Activated CD4-positive, alpha-beta T cell treated with anti-CD3 and anti-CD28 coated beads, Interleukin-2, amount 50 U/mL, for 1 hour (primary cell): ENCODE measurements at regions not wholly inside any gene's neighbourhood (a gene's known extent, or its start where the extent isn't known, plus 50 kb on each side); places are given as distances from the start of the nearest gene placed in this dataset.
A peak's percentile ranks its signal among the peaks of the same experiment; 100 is the strongest.

Experiments
- DNase-seq: peaks from one replicate; pipeline ENCODE4 v3.0.0-alpha.2; 2020

GRCh38 chr7:17184805-17185689, 113.4 kb upstream of the AHR start:
- DNase-seq = no peak

GRCh38 chr7:17185690-17186070, 112.8 kb upstream of the AHR start:
- DNase-seq = no peak

GRCh38 chr7:17186745-17187530, 111.5 kb upstream of the AHR start:
- no peak for DNase-seq

- DNase-seq = no peak
These were observed 103.8 kb upstream of the AHR start for GRCh38 chr7:17194656-17195055.

DNA sequence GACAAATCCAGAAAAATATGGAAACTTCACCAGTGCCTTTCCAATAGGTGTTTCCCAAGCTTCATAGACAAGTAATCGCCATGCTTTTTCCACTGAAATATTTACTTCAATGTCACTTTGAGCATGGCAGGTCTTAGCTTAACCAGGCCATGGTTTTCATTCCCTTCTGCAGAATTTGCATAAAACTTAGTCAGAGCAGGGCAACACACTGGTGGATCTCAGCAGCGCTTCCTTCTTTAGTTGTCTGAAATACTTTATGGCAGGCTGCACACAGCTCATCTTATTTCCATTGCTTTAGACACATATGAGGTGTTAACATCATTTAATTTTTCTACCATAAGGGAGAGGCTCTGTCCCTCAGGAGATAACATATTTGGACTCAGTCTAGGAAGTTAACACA, 102.9 kb upstream of the AHR start:
- DNase-seq = no peak

GRCh38 chr7:17205910-17206309, 92.5 kb upstream of the AHR start:
- no peak for DNase-seq

DNA sequence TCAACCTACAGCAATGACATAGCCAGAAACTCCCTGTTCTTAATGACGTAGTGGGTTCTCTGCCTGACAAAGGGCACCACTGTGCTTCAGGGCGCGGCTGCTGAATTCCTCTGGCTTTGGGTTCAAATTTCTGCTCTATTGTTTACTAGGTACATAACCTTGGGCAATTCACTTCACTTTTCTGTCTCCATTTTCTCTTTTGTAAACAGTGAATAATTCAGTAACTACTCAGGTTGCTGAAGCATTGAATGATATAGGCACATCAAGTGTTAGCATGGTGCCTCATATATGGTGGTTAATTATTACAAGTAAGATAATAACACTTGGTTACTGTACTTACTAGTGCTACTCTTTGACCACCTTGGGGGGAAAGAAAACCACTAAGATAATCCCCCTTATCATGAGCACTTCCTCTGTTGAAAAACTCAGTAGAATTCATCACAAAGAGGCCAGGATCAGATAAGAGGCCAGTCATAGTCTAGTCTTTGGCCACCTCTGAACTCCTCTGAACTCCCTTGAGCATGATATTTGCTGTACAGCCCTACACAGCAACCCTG, 92.0 kb upstream of the AHR start:
- DNase-seq = no peak

DNA sequence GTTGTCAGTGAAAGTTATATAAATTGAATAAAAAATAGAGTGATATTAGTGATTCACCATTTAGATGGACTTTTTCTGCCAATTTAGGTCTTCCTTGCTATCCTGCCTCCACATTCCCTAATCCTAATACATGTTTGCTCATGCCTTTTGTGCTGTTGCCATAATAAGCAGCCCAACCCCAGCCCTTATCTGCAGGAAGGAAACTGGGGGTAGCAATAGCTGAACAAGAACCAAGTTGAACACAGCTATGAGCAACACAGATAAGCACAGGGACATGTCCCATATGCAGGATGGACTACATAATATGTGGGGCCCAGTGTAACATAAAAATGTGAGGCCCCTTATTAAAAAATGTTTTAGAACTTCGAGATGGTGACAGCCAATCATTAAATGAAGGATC, 91.2 kb upstream of the AHR start:
- no peak for DNase-seq

DNA sequence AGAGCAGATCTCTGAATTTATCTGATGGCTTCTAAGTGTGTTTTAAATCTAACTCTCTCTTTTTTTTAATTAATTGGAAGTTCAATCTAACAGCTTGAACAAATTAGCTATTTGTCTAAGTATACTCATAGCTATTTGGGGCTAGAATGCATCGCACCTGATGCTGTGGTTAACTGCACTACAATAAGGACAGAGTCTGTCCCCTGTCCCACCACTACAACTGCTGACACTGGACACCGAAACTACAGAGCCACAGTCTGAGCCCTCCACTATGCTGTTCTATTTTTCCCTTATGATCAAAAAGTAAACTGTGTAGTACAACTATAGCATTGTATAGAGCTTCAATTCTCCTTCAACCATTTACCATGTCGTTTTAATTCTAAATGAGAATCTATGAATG, 89.4 kb upstream of the AHR start:
- DNase-seq = no peak

DNA sequence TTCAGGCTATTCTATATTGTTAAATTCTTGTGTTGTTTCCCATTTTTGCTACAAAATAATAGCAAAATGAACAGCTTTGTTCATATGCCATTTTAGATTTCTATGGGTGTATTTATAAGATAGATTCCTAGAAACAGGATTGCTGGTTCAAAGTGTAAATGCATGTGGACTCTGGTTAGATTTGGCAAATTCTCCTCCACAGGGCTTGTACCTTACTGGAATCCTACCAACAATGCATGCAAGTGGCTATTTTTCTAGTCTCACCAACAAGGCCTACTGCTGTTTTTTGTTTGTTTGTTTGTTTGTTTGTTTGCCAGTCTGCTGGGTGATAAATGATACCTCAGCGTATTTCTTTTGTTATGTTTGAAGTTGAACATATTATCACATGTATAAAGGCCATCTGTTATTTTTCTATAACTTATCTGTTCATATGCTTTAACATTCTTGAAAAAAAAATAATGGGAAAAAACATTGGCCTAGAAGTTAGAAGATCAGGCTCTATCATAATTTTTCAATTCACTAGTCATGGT, 87.1 kb upstream of the AHR start:
- DNase-seq = no peak

DNA sequence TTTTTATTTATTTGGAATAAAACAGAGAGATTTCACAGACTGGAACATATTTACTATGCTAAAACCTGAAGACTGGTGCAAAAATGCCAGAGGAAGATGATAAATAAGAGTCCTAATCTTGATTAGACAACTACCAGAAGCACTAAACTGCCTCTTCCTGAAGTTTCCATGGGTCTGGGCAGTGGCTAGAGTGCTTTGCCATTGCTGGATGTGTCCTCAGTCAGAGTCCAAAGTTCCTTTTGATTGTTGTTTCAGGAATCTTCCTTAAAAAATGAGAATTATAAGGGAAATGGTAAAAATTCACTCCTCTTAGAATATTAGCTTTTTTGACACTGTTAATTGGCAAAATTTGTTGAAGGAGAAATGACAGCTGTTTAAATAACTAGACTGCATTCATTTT, 86.3 kb upstream of the AHR start:
- no peak for DNase-seq

DNA sequence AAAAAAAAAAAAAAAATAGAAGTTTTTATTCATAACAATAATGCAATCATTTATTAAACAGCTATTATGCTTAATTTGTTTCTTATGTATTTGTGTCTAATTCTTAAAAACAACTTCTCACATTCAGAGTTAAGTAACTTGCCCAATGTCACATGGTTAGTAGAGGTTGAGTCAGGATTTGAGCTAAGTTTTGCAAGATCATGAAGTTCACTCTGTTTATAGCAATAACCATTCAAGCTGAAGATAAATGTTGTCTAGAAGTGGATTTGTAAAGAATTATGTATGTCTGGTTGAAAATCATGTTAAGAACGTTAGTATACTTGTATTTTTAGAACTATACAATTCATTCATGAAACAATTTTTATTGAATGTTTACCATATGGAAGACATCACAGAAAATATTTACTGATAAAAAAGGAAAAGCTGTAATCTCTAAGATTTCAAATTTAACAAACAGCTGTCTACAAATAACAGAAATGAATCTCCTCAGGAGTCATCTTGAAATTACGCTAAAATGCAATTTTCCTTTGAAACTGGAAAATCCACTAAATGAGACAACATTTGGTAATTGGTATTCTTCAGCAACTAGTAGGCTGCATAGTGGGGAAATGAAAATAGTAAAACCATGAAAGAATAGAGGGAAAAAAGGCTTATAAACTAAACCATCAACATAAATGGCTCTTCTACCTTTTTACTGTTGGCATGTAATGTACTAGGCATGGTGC, 70.5 kb upstream of the AHR start:
- no peak for DNase-seq

GRCh38 chr7:17229228-17229627, 69.2 kb upstream of the AHR start:
- no peak for DNase-seq

DNA sequence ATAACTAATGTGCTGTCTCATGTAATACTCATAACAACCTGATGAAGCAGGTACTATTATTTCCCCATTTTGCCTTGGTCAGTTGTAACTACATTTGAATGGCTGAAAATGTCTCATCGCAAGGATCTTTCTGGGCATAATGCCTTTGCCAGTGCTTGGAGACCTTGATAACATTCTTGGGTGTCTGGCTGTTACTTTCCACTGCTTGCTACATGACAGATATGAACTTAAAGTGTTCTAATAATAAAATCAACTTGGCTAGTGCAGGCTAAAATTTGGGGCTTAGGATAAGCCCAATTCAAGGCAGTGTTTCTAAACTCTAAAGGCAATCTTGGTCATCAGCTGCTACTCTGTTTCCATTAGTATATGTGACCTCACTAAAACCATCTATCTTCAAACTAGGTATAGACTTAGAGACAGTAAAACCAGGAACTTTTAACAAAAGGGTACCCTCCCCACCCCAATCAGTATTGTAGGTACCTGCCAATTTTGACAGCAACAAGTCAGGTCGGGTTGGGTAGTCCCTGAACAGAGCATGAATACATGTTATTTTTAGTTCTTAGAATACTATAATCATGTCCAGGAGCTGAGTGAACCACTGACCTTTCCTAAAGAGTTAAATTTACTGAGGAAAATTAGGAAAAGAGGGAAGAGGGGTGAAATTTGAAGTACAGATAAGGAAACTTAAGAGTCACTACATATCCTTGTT, 68.2 kb upstream of the AHR start:
- DNase-seq = no peak

DNA sequence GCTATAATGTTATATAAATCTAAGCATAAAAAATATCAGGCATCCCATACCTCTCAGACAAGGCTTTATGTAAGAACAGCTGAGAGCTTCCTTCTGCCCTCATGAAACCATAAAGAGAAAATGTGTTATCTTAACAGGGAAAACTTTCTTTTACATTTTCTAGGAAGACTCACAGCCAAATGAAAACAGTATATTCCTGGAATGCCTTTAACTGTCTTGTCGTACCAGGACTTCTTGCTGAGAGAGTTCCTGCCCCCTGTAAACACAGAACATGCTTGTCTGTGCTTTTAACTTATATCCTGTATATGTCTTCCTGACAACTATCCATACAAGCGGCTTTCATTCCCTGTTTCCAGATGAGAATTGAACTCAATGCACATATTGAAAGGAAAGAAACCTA, 64.8 kb upstream of the AHR start:
- DNase-seq = no peak

DNA sequence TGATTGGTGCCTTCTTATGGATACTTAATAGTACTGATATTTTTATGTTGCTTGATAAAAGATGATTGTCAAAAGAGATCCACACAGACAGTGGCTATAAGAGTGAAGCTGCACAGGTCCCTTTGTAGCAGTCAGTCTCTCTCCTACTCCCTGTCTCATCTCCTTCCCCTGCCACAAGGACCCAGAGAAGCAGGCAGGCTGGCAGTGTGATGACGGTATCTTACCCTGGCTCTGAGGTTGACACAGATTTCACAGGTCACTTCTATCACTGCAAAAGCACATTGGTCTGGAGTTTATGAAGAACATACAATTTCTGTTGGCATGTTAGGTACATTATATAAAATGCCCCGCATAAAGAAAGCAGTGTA, 64.4 kb upstream of the AHR start:
- DNase-seq = peak; percentile 41

GRCh38 chr7:17234398-17235031, 63.9 kb upstream of the AHR start:
- DNase-seq = peak; percentile 32

DNA sequence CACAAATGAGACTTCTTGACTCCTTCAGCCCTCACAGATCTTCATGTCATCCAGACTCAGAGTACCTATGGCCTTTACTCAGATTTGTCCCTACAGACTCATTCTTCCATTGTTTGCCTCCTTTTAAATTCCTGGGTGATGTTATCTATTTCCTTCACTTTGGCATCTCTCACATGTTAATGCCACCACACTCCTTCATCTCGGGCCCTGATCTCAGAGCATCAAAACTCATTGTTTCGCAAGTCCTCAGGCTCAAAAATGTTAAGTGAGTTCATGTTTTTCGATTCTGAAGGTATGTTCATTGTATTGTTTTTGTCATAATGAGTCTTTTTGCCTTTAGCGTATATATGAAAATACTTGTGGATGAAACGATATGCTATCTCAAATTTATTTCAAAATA, 62.3 kb upstream of the AHR start:
- no peak for DNase-seq

- no peak for DNase-seq
These were observed 61.8 kb upstream of the AHR start for GRCh38 chr7:17236603-17237002.

GRCh38 chr7:17239046-17239445, 59.4 kb upstream of the AHR start:
- DNase-seq = no peak

- no peak for DNase-seq
These were observed 58.5 kb upstream of the AHR start for GRCh38 chr7:17239683-17240521.
